ENCODE measurements at regions not wholly inside any gene's neighbourhood (a gene's known extent, or its start where the extent isn't known, plus 50 kb on each side); places are given as distances from the start of the nearest gene placed in this dataset.

GRCh38 chr2:120955427-120955826, 219.8 kb downstream of the GLI2 start:
- no peak for DNase-seq (ENCODE audit: low spot score)
- in situ Hi-C loops (cut with MboI; ENCODE audit: low pct_unique_long_range_greater_than_20kb, low sequenced_read_pairs, unreplicated experiment) = no loop called here
- no peak for TF ChIP-seq CTCF (IDR thresholded peaks at IDR 0.05; ENCODE audit: extremely low read depth, insufficient read depth, missing control alignments)

- TF ChIP-seq CTCF (IDR thresholded peaks at IDR 0.05; ENCODE audit: extremely low read depth, insufficient read depth, missing control alignments) = no peak
- in situ Hi-C loops (cut with MboI; ENCODE audit: low pct_unique_long_range_greater_than_20kb, low sequenced_read_pairs, unreplicated experiment) = no loop called here
- DNase-seq (ENCODE audit: low spot score) = no peak
Measured at GRCh38 chr2:120956486-120957156, 221.0 kb downstream of the GLI2 start.

GRCh38 chr2:120957905-120958304, 222.2 kb downstream of the GLI2 start:
- in situ Hi-C loops (cut with MboI; ENCODE audit: low pct_unique_long_range_greater_than_20kb, low sequenced_read_pairs, unreplicated experiment) = no loop called here
- TF ChIP-seq CTCF (IDR thresholded peaks at IDR 0.05; ENCODE audit: extremely low read depth, insufficient read depth, missing control alignments) = no peak
- no peak for DNase-seq (ENCODE audit: low spot score)

GRCh38 chr2:120958623-120959366, 223.1 kb downstream of the GLI2 start:
- TF ChIP-seq CTCF (IDR thresholded peaks at IDR 0.05; ENCODE audit: extremely low read depth, insufficient read depth, missing control alignments) = peak; percentile 19
- in situ Hi-C loops (cut with MboI; ENCODE audit: low pct_unique_long_range_greater_than_20kb, low sequenced_read_pairs, unreplicated experiment) = no loop called here
- no peak for DNase-seq (ENCODE audit: low spot score)

- TF ChIP-seq CTCF (IDR thresholded peaks at IDR 0.05; ENCODE audit: extremely low read depth, insufficient read depth, missing control alignments) = no peak
- in situ Hi-C loops (cut with MboI; ENCODE audit: low pct_unique_long_range_greater_than_20kb, low sequenced_read_pairs, unreplicated experiment) = no loop called here
- no peak for DNase-seq (ENCODE audit: low spot score)
Measured at GRCh38 chr2:120959426-120959825, 223.8 kb downstream of the GLI2 start.

GRCh38 chr2:120960770-120961366, 225.2 kb downstream of the GLI2 start:
- in situ Hi-C loops (cut with MboI; ENCODE audit: low pct_unique_long_range_greater_than_20kb, low sequenced_read_pairs, unreplicated experiment) = no loop called here
- TF ChIP-seq CTCF (IDR thresholded peaks at IDR 0.05; ENCODE audit: extremely low read depth, insufficient read depth, missing control alignments) = no peak
- no peak for DNase-seq (ENCODE audit: low spot score)
